RWPE1 (cell line): ENCODE measurements at regions not wholly inside any gene's neighbourhood (a gene's known extent, or its start where the extent isn't known, plus 50 kb on each side); places are given as distances from the start of the nearest gene placed in this dataset.

Source experiments
- CTCF ChIA-PET: fragments of 350-600 bp; sonication (Branson Sonifier 250); formaldehyde crosslinking; extraction: SDS; loops from one replicate; lab custom pipeline; 2021; lab: Yijun Ruan, JAX
- POLR2A ChIA-PET: fragments of 400-600 bp; formaldehyde crosslinking; extraction: SDS; loops from one replicate; lab custom pipeline; 2020; ENCODE audit warnings: antibody characterized with exemption; ENCODE audit not compliant: low non-redundant PET; lab: Yijun Ruan, JAX
- DNase-seq: peaks from one replicate; pipeline ENCODE4 v3.0.0; 2012; ENCODE audit warnings: low spot score
- H3K27ac ChIP-seq: fragments of 450-650 bp; 2 replicates; pipeline ENCODE4 v1.5.1; 2017
- CTCF ChIP-seq: fragments of 450-650 bp; conservative IDR thresholded peaks from 2 replicates; pipeline ENCODE4 v1.5.1; 2017; ENCODE audit warnings: low read depth, mild to moderate bottlenecking

- TF ChIP-seq CTCF: no peak
- no peak for DNase-seq
- POLR2A ChIA-PET: no interaction called here
- CTCF ChIA-PET: no interaction called here
- H3K27ac ChIP-seq: no peak overlapping the region
These were observed 1335.9 kb downstream of the UQCRFS1 start for GRCh38 chr19:27876976-27877512.

- TF ChIP-seq CTCF: no peak
- ChIA-PET CTCF (no interaction called here), POLR2A (no interaction called here)
- no peak overlapping the region for H3K27ac ChIP-seq
- DNase-seq: no peak
These were observed 1336.5 kb downstream of the UQCRFS1 start for GRCh38 chr19:27876489-27876888.

DNA sequence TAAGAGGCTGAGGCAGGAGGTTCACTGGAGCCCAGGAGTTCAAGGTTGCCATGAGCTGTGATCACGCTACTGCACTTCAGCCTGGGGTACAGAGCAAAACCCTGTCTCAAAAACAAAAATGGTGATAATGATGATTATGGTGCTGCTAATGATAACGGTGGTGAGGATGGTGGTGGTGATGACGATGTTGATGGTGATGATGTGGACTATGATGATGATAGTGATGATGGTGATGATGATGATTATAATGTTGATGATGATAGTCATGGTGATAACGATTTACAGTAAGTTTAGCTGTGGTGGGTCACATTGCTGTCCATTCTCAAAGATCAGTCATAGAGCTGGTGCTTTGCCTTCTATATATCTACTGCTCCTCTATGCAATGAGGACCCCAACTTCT lies 1340.6 kb downstream of the UQCRFS1 start:
- CTCF ChIA-PET: no interaction called here
- no peak for DNase-seq
- no peak overlapping the region for H3K27ac ChIP-seq
- no peak for TF ChIP-seq CTCF
- POLR2A ChIA-PET: no interaction called here

DNA sequence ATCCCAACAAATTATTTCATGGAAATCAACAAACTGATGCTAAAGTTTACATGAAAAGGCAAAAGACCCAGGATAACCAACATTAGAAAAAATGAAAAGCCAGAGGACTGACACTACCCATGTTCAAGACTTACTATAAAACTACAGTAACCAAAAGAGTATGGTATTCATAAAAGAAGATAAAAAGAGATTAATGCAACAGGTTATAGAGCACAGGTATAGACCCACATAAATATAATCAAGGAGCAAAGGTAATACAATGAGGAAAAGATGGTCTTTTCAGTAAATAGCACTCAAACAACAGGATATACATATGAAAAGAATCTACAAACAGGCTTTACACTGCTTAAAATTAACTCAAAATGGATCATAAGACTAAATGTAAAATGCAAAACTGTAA lies 1342.7 kb downstream of the UQCRFS1 start:
- no peak for DNase-seq
- ChIA-PET CTCF (no interaction called here), POLR2A (no interaction called here)
- no peak overlapping the region for H3K27ac ChIP-seq
- TF ChIP-seq CTCF: no peak

DNA sequence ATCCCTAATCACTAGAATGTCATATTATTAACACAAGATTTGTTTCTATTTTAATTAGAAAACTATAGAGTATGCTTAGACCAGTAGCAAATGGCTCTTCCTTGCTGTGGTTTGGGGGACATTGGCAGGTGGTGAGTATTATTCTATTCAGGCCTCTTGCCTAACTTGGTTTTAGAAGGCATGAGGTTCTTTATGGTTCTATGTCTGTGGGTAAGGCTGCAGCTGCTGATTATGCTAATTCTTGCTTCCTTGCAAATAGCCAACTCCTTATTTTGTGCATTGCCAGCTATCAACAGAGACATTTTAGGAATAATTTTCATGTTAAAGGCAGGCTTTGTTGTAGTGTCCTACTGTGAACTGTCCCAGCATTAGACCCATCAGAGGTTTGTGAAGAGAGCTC lies 1344.9 kb downstream of the UQCRFS1 start:
- no peak for TF ChIP-seq CTCF
- ChIA-PET CTCF (no interaction called here), POLR2A (no interaction called here)
- DNase-seq: no peak
- no peak overlapping the region for H3K27ac ChIP-seq

DNA sequence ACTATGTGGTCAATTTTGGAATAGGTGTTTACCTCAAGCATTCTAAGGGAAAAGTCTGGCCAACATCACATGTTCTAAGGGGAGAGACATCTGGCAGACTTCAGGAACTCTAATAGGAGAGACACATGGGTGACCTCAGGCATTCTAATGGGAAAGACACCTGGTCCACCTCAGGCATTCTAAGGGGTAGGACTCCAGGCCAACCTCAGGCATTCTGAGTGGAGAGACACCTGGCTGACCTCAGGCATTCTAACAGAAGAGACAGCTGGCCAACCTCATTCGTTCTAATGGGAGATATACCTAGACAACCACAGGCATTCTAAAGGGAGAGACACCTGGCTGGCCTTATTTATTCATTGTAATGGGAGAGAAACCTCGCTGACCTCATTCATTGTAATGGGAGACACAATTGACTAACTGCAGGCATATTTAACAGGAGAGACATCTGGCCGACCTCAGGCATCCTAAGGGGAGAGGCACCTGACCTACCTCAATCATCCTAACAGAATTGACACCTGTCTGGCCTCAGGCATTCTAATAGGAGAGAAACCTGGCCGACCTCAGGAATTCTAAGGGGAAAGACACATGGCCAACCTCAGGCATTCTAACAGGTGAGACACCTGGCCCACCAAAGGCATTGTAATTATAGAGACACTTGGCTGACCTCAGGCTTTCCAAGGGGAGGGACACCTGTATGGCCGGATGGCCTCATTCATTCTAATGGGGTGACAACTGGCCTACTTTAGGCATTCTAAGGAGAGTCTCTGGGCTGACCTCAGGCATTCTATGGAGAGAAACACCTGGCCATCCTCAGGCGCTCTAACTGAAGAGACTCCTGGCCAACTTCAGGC lies 1346.8 kb downstream of the UQCRFS1 start:
- ChIA-PET CTCF (no interaction called here), POLR2A (no interaction called here)
- DNase-seq: no peak
- no peak for TF ChIP-seq CTCF
- H3K27ac ChIP-seq: no peak overlapping the region
